Esophagus muscularis mucosa (tissue), 4 donors: ENCODE measurements at regions not wholly inside any gene's neighbourhood (a gene's known extent, or its start where the extent isn't known, plus 50 kb on each side); places are given as distances from the start of the nearest gene placed in this dataset.

Source experiments
- DNase-seq: peaks from one replicate; pipeline ENCODE4 v3.0.0-alpha.2; 2017; ENCODE audit errors: extremely low spot score
- H3K27ac ChIP-seq, 4 donors: fragments of 200-600 bp; sonication (generic); replicated peaks in 1 of 4; 1 replicate in 3 of 4; 2 replicates in 1 of 4; pipeline ENCODE4 v1.5.1; 2016 to 2019; ENCODE audit warnings: mild to moderate bottlenecking in 1 of 4
- H3K27me3 ChIP-seq, 4 donors: fragments of 200-600 bp; sonication (generic); one replicate each; pipeline versions ENCODE4 v1.5.1 to v1.6.0; 2016 to 2019
- H3K36me3 ChIP-seq, 4 donors: fragments of 200-600 bp; sonication (generic); one replicate each; pipeline ENCODE4 v1.5.1; 2016 to 2019
- H3K4me1 ChIP-seq, 4 donors: fragments of 200-600 bp; sonication (generic); one replicate each; pipeline ENCODE4 v1.5.1; 2016 to 2019
- H3K4me3 ChIP-seq, 4 donors: fragments of 200-600 bp; sonication (generic); 1 replicate in 2 of 4; 2 replicates in 2 of 4; pipeline ENCODE4 v1.5.1; 2016 to 2019; ENCODE audit warnings: mild to moderate bottlenecking in 4 of 4, moderate library complexity in 1 of 4
- H3K9me3 ChIP-seq, 4 donors: fragments of 200-600 bp; sonication (generic); 1 replicate in 3 of 4; 2 replicates in 1 of 4; pipeline ENCODE4 v1.5.1; 2016 to 2019
- EP300 ChIP-seq: sonication (generic); formaldehyde crosslinking; IDR thresholded peaks from one replicate; pipeline ENCODE4 v1.6.1; 2017; ENCODE audit warnings: antibody characterized with exemption
- POLR2A ChIP-seq: fragments of 450-650 bp; IDR thresholded peaks from one replicate; pipeline ENCODE4 v1.6.1; 2017; ENCODE audit warnings: antibody characterized with exemption, moderate library complexity, mild to moderate bottlenecking, low read depth
- POLR2AphosphoS5 ChIP-seq, 2 donors: sonication (generic); formaldehyde crosslinking; IDR thresholded peaks; one replicate each; pipeline ENCODE4 v1.6.1; 2017; ENCODE audit warnings: antibody characterized with exemption in 2 of 2
- WGBS: methylation state at CpG from one replicate; pipeline ENCODE4 v1.1.5; 2018; 5-methylcytosine and 5-hydroxymethylcytosine counted together
- intact Hi-C: fragments of 100-400 bp; cut with DNase I; formaldehyde crosslinking; loops from one replicate; pipeline ENCODE4 v1.15.1; 2023
- TF ChIP-seq, protein P1 (sequence below), 3 experiments: fragments of 200-600 bp in 2 of 3; fragments of 450-650 bp in 1 of 3; sonication (generic) in 2 of 3; IDR thresholded peaks; one replicate each; pipeline ENCODE4 v1.5.1; 2017 to 2019; ENCODE audit warnings: antibody characterized with exemption in 3 of 3, mild to moderate bottlenecking in 2 of 3, moderate library complexity in 1 of 3

DNA sequence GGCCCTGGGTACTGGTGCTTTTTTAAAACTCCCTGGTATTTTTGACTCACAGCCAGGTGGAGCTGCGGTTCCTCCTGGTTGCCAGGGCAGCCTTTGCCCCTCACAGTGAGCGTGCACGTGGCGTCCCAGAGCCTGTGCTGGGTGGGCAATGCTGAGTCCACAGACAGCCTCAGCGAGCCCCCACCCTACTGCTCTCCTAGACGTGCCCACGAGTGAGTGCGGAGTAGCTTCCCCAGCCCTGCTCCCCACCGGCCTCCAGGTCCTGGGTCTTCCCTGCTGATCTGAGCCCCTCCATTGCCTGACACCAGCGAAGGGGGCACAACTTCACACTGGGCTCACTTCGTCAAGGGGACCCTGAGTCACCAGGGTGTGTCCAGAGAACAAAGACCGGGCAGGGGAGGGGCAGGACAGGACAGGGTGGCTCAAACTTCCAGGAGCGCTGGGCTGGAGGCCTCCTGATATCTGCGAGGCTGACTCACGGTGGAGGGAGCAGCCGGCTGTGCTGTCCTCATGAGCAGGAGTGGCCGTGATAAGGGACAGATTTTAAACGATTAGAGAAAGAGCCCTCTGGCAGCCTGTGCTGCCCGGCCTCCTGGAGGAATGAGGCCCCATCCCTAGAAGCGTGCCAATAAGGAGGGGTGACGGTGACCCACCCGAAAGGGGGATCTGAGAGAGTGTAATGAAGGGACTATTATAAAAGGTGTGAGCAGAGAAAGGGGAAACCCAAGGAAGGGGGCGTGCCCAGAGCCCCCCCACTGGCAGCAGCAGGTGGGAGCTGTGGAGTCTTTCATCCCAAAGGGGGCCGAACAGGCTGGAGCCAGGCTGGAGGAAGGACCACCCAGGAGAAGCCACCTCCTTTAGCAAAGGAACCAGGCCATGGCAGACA, 129.3 kb upstream of the FGF3 start:
- peaks cover 0 to 5% (median 0%) of the 10 kb centered on the region in 4 donors for H3K4me1 ChIP-seq
- intact Hi-C loops, result no loop called here
- no peak overlapping the region for H3K4me3 ChIP-seq
- no peaks in the 10 kb centered on the region for H3K36me3 ChIP-seq
- no peak for DNase-seq
- peaks cover 0 to 7% (median 0%) of the 10 kb centered on the region in 4 donors for H3K9me3 ChIP-seq
- H3K27me3 ChIP-seq, result peaks cover 0 to 68% (median 0%) of the 10 kb centered on the region in 4 donors
- no peak overlapping the region for H3K27ac ChIP-seq
- no peak for TF ChIP-seq POLR2AphosphoS5 (IDR thresholded peaks at IDR 0.05)
- TF ChIP-seq, protein P1, sequence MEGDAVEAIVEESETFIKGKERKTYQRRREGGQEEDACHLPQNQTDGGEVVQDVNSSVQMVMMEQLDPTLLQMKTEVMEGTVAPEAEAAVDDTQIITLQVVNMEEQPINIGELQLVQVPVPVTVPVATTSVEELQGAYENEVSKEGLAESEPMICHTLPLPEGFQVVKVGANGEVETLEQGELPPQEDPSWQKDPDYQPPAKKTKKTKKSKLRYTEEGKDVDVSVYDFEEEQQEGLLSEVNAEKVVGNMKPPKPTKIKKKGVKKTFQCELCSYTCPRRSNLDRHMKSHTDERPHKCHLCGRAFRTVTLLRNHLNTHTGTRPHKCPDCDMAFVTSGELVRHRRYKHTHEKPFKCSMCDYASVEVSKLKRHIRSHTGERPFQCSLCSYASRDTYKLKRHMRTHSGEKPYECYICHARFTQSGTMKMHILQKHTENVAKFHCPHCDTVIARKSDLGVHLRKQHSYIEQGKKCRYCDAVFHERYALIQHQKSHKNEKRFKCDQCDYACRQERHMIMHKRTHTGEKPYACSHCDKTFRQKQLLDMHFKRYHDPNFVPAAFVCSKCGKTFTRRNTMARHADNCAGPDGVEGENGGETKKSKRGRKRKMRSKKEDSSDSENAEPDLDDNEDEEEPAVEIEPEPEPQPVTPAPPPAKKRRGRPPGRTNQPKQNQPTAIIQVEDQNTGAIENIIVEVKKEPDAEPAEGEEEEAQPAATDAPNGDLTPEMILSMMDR (IDR thresholded peaks at IDR 0.05), result no peak
- no peak for TF ChIP-seq POLR2A
- no peak for TF ChIP-seq EP300
- 59% methylated on average over 18 of the region's 24 CpGs for WGBS

DNA sequence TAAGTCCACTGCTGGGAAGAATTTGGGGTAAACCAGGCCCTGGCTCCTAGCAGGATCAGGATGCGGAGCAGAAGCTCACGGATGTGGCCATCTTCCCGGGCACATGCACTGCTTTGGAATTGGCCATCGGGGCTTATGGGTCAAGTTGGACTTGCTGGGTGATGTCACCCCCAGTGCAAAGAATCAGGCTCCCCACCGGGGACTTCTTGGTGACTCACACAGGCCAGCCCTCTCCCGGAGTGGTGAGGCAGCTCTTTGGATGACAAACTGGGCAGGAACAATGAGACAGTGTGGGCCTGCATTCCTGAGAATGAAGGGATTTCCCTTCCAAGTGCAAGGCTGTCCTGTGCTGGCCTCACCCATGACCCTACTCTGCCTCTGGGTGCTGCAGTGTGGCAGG, 128.8 kb upstream of the ANO1 start:
- TF ChIP-seq EP300 (no peak), POLR2A (no peak), POLR2AphosphoS5 (IDR thresholded peaks at IDR 0.05) (no peak)
- TF ChIP-seq, protein P1 (IDR thresholded peaks at IDR 0.05), result no peak
- peaks cover 0 to 59% (median 0%) of the 10 kb centered on the region in 4 donors for H3K27me3 ChIP-seq
- H3K4me1 ChIP-seq, result peaks cover 0 to 5% (median 0%) of the 10 kb centered on the region in 4 donors
- H3K4me3 ChIP-seq, result no peak overlapping the region
- intact Hi-C loops, result no loop called here
- H3K9me3 ChIP-seq, result peaks cover 0 to 7% (median 0%) of the 10 kb centered on the region in 4 donors
- no peaks in the 10 kb centered on the region for H3K36me3 ChIP-seq
- WGBS, result 64% methylated on average over 5 of the region's 6 CpGs
- DNase-seq, result no peak
- no peak overlapping the region for H3K27ac ChIP-seq

GRCh38 chr11:69950120-69950519, 128.0 kb upstream of the ANO1 start:
- no peak overlapping the region for H3K27ac ChIP-seq
- DNase-seq, result no peak
- peaks cover 0 to 60% (median 0%) of the 10 kb centered on the region in 4 donors for H3K27me3 ChIP-seq
- H3K4me1 ChIP-seq, result peaks cover 0 to 5% (median 0%) of the 10 kb centered on the region in 4 donors
- 71% methylated on average over 7 of the region's 8 CpGs for WGBS
- peaks cover 0 to 7% (median 0%) of the 10 kb centered on the region in 4 donors for H3K9me3 ChIP-seq
- H3K36me3 ChIP-seq, result no peaks in the 10 kb centered on the region
- intact Hi-C loops, result no loop called here
- TF ChIP-seq EP300 (no peak), POLR2AphosphoS5 (IDR thresholded peaks at IDR 0.05) (no peak), POLR2A (no peak)
- TF ChIP-seq, protein P1 (IDR thresholded peaks at IDR 0.05), result peak in 1 of 3 experiments; percentile 11
- H3K4me3 ChIP-seq, result no peak overlapping the region

GRCh38 chr11:69950621-69951020, 127.5 kb upstream of the ANO1 start:
- no peak overlapping the region for H3K27ac ChIP-seq
- no peak for DNase-seq
- peaks cover 0 to 7% (median 0%) of the 10 kb centered on the region in 4 donors for H3K9me3 ChIP-seq
- 74% methylated on average over 6 of the region's 6 CpGs for WGBS
- intact Hi-C loops, result no loop called here
- TF ChIP-seq, protein P1 (IDR thresholded peaks at IDR 0.05), result no peak
- no peak for TF ChIP-seq EP300
- TF ChIP-seq POLR2AphosphoS5 (IDR thresholded peaks at IDR 0.05), result no peak
- no peak for TF ChIP-seq POLR2A
- H3K36me3 ChIP-seq, result no peaks in the 10 kb centered on the region
- H3K4me1 ChIP-seq, result peaks cover 0 to 5% (median 0%) of the 10 kb centered on the region in 4 donors
- peaks cover 0 to 61% (median 0%) of the 10 kb centered on the region in 4 donors for H3K27me3 ChIP-seq
- no peak overlapping the region for H3K4me3 ChIP-seq
